HG03469 (cell line): ENCODE measurements at regions not wholly inside any gene's neighbourhood (a gene's known extent, or its start where the extent isn't known, plus 50 kb on each side); places are given as distances from the start of the nearest gene placed in this dataset.
A peak's percentile ranks its signal among the peaks of the same experiment; 100 is the strongest.
"Not testable (repeated sequence)": the region's sequence is repeated elsewhere in the genome, so short reads cannot be mapped to it uniquely, and the experiment has no call there.

Source experiments
- ATAC-seq: cut with Tn5 transposase; IDR thresholded peaks from one replicate; pipeline ENCODE4 v1.9.1; 2021; ENCODE audit warnings: mild to moderate bottlenecking, moderate library complexity, moderate number of reproducible peaks; ENCODE audit not compliant: unreplicated experiment

DNA sequence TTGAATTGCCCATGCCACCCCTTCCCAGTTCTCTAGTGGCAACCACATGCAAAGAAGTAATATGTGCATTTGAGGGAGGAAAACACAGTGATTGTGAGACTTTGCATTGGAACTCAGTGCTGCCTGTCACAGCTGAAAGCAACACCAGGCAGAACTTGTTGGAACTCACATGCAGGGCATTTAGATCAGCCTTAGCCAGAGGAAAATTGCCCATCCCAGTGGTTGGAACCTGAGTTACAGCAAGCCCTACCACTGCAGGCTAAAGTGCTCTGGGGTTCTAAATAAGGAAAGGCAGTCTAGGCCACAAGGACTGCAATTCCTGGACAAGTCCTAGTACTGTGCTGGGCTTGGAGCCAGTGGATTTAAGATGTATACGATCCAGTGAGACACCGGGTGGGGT lies 245.3 kb upstream of the UFL1 start:
- ATAC-seq, result no peak

DNA sequence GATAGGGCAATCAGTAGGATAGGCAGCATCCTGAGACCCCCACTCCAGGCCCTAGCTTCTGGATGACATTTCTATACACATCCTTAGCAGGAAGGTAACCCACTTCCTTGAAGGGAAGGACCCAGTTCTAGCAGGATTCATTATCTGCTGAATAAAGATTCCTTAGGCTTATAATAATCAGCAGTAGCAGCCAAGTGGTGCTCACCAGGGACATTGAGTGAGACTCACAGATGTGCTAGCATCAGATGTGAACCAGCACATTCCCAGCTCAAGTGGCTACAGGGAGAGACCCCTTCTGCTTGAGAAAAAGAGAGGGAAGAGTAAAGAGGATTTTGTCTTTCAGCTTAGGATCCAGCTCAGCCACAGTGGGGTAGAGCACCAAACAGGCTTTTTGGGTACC lies 244.8 kb upstream of the UFL1 start:
- no peak for ATAC-seq

DNA sequence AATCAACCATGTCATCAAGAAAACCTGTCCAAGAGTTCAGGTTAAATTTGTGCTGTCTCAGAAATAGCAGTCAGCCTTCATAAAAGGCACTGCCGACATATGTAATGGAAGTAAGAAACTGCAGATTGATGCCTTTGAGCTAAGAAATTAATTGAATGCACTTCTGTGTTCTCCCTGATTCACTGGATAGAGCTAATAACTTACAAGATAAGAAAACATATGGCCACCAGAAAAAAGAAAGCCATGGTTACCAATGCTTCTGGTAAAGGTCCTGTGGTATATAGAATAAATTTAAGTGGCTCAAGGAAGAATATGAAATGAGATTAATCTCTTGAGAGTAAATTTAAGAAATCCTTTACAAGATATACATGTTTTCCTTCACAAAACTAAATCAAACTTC lies 242.5 kb upstream of the UFL1 start:
- no peak for ATAC-seq

DNA sequence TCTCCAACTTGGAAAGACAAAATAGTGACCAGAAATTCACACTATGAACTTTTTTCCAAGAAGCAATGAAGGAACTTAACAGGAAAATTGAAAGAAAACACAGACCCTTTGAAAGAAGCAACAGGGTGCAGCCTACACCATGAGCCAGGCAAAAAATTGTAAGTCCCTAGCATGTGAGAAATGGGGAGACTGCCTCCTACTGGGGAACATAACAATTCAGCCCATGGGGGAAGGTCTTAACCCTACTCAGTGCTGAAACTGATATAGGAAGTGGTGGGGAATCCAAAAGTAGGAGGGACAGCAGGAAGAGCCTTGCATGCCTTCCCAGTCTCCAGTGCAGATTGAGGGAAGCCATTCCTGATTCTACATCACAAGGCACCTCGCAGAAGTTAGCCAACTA lies 235.1 kb upstream of the UFL1 start:
- ATAC-seq, result no peak

DNA sequence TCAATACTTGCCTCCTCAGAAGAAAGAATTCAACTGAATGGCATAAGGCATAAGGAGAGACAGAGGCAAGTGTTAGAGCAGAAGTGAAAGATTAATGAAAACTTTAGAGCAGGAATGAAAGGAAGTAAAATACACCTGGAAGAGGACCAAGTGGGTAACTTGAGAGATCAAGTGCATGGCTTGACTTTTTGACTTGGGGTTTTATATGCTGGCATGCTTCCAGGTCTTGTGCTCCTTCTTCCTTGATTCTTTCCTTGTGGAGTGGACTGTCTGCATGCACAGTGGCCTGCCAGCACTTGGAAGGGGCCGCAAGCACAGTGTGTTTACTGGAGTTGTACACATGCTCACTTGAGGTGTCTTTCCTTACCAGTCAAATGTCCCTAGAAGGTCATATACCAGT lies 222.1 kb upstream of the UFL1 start:
- no peak for ATAC-seq

DNA sequence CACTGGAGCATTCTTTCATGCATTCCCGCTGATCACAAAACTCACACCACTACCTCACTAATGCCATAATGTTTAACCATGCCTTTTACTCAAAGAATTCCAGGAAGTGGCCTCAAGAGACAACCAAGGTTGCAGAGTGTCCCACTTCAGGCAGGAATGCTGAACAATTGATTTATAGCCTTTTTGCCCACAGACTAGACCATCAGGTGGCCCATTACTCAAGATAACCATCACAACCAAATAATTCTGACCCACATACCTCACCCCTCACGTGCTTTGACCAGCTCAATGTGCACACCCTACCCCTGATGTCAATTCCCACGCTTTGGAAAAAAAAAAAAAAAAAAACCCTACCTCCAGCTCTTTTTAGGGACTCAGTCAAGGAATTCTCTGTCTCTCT lies 220.6 kb upstream of the UFL1 start:
- ATAC-seq, result no peak

DNA sequence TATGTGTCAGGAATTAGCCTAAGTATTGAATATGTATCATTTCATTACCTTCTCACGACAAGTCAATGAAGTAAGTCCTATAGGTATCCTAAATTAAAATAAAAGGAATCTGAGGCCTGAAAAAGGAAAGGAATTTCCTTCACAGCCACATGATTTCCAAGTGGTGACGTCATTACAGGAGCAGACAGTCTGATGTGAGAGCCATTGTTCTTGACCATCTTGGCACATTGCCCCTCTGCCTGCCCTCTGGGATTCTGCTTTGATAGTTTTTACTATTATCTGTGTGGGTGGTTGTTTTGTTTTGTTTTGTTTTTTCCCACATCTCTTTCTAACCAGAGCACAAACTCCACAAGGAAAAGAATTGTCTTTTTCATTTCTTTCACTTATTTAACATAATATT lies 219.8 kb upstream of the UFL1 start:
- ATAC-seq, result no peak

DNA sequence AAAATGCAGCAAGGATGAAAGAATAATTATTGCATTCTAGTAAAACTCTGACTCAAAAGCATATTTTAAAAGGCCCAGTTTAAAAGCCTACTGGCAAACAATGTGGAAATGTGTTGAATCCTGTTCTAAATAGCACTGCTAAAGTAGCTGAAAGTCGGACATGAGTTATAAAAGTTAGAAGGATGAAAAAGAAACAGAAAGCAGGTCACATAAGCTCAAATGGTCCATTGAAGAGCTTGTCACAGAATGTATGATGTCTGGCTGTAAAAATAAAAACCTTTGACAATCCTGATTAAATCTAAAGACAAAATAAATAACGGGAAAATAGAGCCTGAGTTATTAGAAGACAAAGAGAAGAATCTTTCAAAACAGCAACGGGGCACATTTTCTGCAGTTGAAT lies 218.6 kb upstream of the UFL1 start:
- no peak for ATAC-seq

DNA sequence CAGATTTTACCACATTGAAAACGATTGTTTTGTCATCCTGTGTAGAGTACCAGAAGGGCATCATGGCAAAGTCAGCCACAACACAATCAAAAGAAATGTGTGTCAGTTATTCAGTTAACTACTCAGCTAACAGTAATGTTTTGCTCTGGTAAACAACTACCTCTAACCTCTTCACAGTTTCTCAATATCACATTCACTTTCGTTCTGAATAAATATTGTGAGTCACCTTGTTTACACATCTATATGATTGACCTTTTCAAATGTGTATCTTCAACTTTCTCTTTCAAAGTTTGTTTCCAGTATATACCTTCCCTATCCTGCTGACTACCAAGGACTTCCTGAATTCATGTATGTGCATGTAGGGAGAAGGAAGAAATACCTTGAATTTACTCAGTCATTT lies 216.6 kb upstream of the UFL1 start:
- peak; percentile 99 for ATAC-seq

DNA sequence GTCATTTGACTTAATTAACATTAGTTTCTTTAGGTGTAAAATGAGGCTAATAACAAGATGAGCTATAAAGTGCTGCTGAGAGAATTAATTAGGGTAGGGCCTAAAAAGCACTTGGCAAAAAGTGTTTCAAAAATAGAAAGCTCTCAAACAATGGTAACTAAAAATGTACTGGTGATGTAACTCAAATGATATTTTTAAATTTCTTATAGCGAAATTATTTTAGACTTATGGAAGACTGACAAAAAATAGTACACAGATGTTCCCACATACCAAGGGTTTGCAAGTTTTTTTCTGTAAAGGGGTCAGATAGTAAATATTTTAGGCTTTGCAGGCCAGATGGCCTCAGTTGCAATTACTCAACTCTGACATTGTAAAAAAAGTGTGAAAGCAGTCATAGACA lies 190.7 kb upstream of the UFL1 start:
- ATAC-seq, result no peak

DNA sequence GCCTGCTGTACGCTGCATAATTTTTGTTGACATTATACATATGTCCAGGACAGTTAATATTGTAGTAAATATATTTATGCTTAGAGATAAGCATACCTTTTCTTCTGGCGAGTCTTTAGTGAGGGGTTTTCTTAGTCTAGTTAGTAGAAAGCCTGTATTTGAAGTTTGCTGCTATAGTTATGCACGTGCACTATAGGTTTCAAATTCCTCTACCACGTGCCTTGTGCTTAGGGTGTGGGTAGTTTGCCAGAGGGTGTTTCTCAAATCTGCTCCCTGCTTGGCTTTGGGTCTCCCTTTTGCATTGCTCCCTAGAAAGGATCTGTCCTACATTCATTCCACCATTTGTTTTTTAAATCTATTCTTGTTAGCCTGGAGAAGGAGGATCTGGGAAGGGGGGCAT lies 181.4 kb upstream of the UFL1 start:
- ATAC-seq, result no peak

DNA sequence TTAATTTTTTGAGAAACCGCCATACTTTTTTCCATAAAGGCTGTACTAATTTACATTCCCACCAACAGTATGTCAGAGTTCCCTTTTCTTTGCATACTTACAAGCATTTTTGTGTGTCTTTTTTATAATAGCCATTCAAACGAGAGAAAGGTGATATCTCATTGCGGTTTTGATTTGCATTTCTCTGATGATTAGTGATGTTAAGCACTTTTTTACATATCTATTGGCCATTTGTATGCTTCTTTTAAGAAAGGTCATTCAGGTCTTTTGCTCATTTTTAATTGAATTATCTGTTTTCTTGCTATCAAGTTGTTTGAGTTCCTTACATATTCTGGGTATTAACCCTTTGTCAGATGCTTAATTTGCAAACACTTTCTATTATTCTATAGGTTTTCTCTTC lies 176.1 kb upstream of the UFL1 start:
- ATAC-seq, result no peak

DNA sequence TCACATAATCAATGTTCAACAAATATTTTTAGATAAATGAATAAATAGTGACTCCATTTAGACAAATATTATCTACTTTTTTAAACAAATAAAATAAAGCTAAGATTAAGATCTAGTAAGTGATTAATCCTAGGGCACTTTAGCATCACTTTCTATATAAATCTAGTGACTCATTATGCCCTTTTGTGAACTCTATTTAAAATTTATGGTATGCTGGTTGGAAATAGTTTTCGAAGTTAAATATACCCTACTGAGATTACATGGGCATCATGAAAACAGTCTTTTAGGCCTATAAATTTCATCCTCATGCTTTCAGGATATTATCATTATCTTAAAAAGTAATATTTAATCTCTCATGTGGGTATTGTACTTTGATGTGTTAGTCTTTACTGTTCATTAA lies 140.4 kb upstream of the UFL1 start:
- no peak for ATAC-seq

DNA sequence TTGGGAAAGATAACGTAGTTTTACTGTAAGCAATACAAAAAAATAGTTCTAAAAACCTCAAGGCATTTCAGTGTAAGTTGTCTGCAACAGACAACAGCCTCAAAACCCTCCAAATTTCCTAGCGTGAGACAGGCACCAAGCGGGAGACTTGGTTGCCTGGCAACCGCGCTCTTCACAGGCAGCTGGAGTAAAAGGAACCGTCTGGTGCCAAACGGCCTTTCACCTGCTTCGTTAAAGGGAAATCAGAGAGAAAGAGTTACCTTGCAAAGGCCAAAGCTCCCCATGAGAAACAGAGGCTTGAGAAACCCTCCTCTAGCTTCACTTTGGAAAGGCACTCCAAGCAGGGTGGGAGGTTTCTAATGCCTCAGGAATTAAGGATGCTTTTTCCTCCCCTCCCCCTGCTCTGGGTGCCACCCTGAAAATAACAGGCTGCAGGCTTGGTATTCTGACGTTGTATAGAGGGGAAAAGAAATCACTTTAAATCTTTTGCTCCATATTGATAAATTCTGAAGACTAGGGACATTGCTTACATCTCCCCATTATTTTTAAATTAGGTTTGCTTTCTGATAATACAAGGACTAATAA lies 129.7 kb upstream of the UFL1 start:
- ATAC-seq, result peak; percentile 51

DNA sequence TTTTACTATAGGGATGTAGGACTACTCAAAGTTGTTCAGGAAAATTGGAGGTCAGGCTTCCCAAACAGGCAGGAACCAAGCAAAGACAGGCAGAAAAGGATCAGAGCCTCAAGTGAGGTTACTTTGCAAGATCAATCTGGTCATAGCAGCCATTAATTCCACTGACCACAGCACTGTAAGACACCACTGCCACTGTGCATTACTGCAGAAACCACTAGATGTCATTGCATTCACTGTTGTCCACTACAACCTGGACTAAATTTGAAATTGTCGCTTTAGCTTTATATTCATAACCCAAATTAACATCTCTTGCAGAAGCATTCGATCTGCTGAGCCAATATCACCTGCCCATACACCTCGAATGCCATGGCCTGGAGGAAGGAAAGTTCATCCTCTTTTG lies 126.9 kb upstream of the UFL1 start:
- ATAC-seq, result no peak

DNA sequence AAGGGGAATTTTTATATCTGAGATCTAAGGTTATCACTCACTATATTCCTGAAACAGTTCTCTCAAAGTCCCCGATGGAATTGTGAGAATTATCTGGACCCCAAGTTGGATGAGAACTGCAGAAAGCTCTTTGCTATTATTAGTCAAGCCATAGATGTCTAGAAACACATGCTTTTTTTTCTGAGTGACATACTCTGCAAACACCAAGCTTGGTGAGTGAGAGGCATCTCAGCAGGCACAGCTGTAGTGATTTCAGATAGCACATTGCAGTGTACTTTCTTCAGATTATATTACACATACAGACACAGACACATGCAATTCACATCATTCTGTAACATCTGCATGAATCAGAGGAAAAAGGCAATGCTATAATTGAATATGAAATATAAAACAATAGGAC lies 111.1 kb upstream of the UFL1 start:
- no peak for ATAC-seq

DNA sequence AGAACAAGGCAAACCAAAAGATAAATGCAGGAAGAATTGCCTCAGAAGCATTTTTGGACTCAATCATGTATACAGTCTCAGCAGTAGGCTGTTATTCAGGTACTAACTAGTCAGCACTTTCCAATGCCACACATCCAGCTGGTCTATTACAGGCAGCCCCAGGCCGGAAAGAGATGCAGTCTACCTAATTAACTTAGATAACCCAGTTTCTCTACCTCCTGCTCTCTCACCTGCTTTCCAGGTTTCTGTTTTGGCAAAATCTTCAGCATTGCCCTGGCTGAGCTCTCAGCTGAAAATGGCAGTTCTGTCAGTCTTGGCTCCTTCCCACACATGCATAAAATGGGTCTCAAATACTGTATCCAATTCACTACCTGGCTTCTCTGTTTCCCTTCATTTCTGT lies 101.3 kb upstream of the UFL1 start:
- ATAC-seq, result no peak

DNA sequence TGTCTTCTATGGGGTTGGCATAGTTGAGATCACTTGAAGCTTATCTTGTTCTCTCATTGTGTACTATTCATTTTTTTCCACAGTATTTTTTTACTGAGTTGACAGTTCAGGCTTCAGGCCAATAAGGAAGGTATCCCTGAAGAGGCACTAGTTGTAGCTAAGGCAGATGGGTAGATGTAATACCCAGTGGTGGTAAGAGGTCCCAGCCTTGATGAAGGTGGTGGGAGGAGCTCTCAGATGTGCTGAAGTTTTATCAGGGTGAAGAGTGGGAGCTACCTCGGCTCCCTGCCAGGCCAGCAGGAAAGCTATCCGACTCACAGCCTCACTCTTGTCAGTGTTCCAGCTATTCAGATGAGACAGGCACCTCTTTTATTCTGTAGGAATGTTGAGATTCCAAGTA lies 87.7 kb upstream of the UFL1 start:
- ATAC-seq, result no peak

DNA sequence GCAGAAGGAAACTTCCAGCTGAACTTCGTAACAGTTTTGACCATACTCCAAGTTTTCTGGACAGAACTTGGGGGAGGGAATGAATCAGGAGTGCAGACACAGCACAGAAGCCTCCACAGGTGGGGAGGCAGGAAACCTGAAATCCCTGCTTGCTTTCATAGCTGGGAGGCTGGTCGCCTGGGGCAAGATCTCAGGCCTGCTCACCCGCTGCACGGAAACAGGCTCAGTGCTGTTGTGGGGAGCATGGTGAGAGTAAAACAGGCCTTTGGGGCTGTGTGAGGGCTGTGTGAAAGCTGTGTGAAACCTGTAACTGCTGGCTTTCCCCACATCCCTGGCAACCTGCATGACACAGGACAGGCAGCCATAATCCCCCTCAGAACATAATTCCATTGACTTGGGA lies 85.2 kb upstream of the UFL1 start:
- no peak for ATAC-seq

DNA sequence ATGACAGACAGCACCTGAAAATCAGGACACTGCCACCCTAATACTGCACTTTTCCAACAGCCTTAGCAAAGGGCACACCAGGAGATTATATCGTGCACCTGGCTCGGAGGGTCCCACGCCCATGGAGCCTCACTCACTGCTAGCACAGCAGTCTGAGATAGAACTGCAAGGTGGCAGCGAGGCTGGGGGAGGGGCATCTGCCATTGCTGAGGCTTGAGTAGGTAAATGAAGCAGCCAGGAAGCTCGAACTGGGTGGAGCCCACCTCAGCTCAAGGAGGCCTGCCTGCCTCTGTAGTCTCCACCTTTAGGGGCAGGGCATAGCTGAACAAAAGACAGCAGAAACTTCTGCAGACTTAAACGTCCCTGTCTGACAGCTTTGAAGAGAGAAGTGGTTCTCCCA lies 84.4 kb upstream of the UFL1 start:
- not testable (repeated sequence) for ATAC-seq

DNA sequence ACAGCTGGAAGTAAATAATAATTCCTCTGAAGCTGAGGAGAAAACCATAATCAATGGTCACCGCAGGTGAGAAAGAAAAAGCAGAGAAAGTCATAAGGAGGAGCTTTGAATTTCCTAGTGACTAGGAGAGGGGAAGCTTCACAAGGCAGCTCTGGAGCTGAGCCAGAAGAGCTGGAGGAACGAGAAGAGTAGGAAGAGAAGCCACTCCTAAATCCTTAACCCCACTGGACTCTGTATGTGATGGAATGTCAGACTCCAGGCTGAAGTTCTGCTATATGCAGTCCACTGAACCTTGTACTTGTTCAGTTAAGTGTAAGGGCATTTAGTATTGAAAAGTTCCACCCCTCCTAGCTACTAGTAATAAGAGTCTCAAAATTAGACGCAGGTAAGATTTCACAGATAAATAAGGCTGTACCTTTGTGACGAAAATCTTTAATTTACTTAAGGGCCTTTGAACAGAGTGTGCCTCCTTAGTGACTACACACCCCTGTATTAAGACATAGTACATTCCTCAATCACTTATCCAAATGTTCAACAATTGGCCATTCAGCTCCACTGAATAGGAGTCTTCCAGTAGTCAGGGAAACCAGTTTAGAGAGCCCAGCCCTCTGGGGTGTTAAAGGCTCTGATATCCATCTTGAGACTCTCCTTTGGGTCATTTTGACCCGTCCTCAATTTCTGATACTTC lies 71.4 kb upstream of the UFL1 start:
- ATAC-seq, result no peak

DNA sequence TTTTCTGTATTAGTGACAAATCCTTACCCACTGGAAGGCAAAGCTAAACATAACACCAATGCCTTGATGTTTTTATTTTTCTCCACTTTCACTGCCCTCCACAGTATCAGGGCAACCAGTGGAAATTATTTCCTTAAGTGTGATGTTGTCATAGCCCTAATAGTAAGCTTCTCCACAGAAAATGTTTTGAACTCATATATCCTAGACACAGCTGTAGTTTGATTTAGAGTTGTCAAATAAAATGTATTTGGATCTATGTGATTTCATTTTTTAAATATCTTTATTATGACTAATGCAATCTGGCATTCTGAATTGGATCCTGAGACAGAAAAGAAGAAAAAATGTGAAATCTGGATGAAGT lies 70.9 kb upstream of the UFL1 start:
- no peak for ATAC-seq

DNA sequence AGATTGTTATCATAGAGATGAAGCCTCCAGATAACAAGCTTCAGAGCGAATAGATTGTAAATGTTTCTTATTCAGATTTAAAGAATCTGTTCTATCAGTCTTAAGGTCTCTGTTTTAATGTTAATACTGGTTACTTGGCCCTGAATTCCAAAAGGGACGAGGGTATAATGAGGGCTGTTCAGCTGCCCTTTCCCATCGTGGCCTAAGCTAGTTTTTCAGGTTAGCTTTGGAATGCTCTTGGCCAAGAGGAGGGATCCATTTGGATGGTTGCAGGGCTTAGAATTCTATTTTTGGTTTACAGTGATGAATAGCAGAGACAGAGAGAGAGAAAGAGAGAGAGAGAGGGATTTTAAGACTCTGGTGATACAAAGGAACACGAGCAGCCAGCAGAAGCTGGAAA lies 62.8 kb upstream of the UFL1 start:
- no peak for ATAC-seq
